ENCODE measurements at regions not wholly inside any gene's neighbourhood (a gene's known extent, or its start where the extent isn't known, plus 50 kb on each side); places are given as distances from the start of the nearest gene placed in this dataset.
"Not testable (repeated sequence)": the region's sequence is repeated elsewhere in the genome, so short reads cannot be mapped to it uniquely, and the experiment has no call there.

- Histone ChIP-seq H3K36me3 (ENCODE audit: control insufficient read depth, insufficient read depth, low read length) (no peaks in the 10 kb centered on the region), H3K9ac (ENCODE audit: low read length) (no peak overlapping the region), H3K4me3 (ENCODE audit: low read depth, low read length) (no peak overlapping the region), H3K27me3 (ENCODE audit: control insufficient read depth, insufficient read depth, low read length) (no peaks in the 10 kb centered on the region), H3K4me1 (ENCODE audit: control insufficient read depth, insufficient read depth, low read length) (peaks cover 27% of the 10 kb centered on the region), H3K9me3 (ENCODE audit: control insufficient read depth, insufficient read depth, low read depth, low read length) (no peaks in the 10 kb centered on the region), H3K27ac (ENCODE audit: low read depth, low read length) (no peak overlapping the region)
Measured at GRCh38 chr12:91272461-91273063, 89.9 kb upstream of the DCN start.

GRCh38 chr12:91271185-91271584 lies 88.6 kb upstream of the DCN start:
- Histone ChIP-seq H3K4me1 (ENCODE audit: control insufficient read depth, insufficient read depth, low read length) (peaks cover 27% of the 10 kb centered on the region), H3K36me3 (ENCODE audit: control insufficient read depth, insufficient read depth, low read length) (no peaks in the 10 kb centered on the region), H3K4me3 (ENCODE audit: low read depth, low read length) (no peak overlapping the region), H3K27ac (ENCODE audit: low read depth, low read length) (no peak overlapping the region), H3K9ac (ENCODE audit: low read length) (no peak overlapping the region), H3K27me3 (ENCODE audit: control insufficient read depth, insufficient read depth, low read length) (no peaks in the 10 kb centered on the region), H3K9me3 (ENCODE audit: control insufficient read depth, insufficient read depth, low read depth, low read length) (no peaks in the 10 kb centered on the region)

DNA sequence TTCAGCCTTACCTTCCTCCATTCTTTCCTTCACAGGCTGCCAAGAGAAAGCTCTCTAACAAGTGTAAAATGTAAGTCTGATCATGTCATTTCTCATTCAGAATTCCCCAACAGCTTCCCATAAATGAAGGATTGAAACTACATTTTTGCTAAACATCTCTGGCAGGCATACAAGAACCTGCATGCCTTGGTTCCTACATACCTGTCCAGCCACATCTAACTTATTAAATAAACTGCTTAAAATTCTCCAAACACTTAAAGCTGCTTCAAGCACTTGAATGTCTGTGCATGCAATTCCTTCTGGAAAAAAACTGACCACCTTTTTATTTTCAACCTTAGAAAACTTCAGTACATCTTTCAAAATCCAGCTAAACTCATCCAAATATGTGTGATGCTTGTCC lies 84.4 kb upstream of the DCN start:
- H3K9ac ChIP-seq (ENCODE audit: low read length): no peak overlapping the region
- no peaks in the 10 kb centered on the region for H3K9me3 ChIP-seq (ENCODE audit: control insufficient read depth, insufficient read depth, low read depth, low read length)
- no peak overlapping the region for H3K27ac ChIP-seq (ENCODE audit: low read depth, low read length)
- H3K27me3 ChIP-seq (ENCODE audit: control insufficient read depth, insufficient read depth, low read length): no peaks in the 10 kb centered on the region
- H3K4me1 ChIP-seq (ENCODE audit: control insufficient read depth, insufficient read depth, low read length): no peaks in the 10 kb centered on the region
- H3K36me3 ChIP-seq (ENCODE audit: control insufficient read depth, insufficient read depth, low read length): no peaks in the 10 kb centered on the region
- no peak overlapping the region for H3K4me3 ChIP-seq (ENCODE audit: low read depth, low read length)

DNA sequence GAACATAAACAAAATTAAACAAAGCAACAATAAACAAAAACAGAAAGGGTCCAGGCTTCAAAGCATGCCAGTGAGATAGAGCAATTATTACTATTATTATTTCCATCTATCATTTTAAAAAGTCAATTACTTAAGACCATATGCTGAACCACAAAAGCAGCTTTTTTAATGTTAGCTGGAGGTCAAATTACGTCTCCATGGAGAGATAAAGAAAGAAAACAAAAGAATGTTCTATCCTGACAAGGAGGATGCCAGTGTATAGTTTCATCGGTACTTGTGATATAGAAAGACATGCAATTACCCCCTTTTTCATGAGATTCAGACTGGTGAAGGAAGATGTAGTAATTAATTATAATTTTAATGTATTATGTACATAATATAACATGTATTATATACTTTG lies 81.6 kb upstream of the DCN start:
- no peaks in the 10 kb centered on the region for H3K4me1 ChIP-seq (ENCODE audit: control insufficient read depth, insufficient read depth, low read length)
- H3K27me3 ChIP-seq (ENCODE audit: control insufficient read depth, insufficient read depth, low read length): no peaks in the 10 kb centered on the region
- H3K9ac ChIP-seq (ENCODE audit: low read length): no peak overlapping the region
- no peaks in the 10 kb centered on the region for H3K36me3 ChIP-seq (ENCODE audit: control insufficient read depth, insufficient read depth, low read length)
- no peaks in the 10 kb centered on the region for H3K9me3 ChIP-seq (ENCODE audit: control insufficient read depth, insufficient read depth, low read depth, low read length)
- H3K27ac ChIP-seq (ENCODE audit: low read depth, low read length): no peak overlapping the region
- no peak overlapping the region for H3K4me3 ChIP-seq (ENCODE audit: low read depth, low read length)

DNA sequence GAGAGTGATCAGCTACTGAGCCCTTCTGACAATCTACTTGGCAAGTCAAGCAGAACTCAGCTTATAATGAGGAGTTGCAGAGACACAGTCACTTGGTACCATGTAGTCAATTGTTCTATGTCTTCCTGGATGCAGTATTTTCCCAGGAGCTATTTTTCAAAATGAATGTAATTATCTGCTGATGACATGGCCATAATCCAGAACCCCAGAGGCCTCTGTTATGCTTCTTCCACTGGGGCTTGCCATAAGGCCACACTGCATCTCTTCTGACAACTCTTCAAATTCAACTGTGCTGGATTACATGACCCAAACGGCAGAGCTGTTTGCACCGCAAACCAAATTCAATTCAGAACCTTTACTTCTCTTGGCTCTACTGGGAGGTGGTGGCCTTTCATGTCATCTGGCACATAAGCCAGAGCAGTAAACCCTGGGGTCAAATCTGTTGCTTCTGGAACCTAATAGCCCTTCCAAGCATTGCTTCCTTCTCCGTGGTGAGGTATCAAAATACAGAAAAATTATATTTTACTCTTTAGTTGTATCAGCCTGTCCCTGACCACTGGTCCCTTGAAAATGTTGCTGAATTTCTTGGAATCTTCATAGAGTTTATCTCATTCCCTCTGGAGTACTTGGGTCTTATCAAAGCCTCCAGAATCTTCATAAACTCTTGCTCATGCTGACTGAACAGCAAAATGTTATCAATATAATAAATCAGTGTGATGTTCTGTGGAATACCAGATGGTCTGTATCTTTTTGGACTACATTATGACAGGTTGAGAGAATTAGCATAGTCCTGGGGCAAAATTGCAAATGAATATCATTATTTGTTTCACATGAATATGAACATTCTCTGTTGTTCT lies 79.4 kb upstream of the DCN start:
- H3K9ac ChIP-seq (ENCODE audit: low read length): no peak overlapping the region
- no peaks in the 10 kb centered on the region for H3K9me3 ChIP-seq (ENCODE audit: control insufficient read depth, insufficient read depth, low read depth, low read length)
- H3K4me1 ChIP-seq (ENCODE audit: control insufficient read depth, insufficient read depth, low read length): no peaks in the 10 kb centered on the region
- no peak overlapping the region for H3K4me3 ChIP-seq (ENCODE audit: low read depth, low read length)
- H3K27ac ChIP-seq (ENCODE audit: low read depth, low read length): no peak overlapping the region
- H3K36me3 ChIP-seq (ENCODE audit: control insufficient read depth, insufficient read depth, low read length): no peaks in the 10 kb centered on the region
- no peaks in the 10 kb centered on the region for H3K27me3 ChIP-seq (ENCODE audit: control insufficient read depth, insufficient read depth, low read length)

DNA sequence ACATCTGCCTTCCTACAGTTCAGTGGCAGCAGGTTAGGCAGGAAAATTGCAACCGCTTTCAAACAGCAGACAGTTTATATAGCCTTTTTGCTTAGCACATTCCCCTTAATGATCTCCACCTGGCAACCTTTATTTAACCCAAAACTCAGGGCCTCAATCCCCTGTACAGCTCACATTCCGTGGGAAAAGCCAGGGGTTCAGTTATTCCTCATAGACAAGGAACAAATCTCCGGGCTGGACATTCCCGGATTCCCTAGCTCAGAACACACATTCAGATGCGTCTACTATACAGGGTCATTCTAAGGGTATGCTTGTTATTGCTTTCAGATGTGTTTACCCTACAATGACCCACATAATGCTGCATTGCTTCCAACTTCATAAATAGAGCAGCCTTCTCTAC lies 73.8 kb upstream of the DCN start:
- Histone ChIP-seq H3K27ac (ENCODE audit: low read depth, low read length) (no peak overlapping the region), H3K36me3 (ENCODE audit: control insufficient read depth, insufficient read depth, low read length) (no peaks in the 10 kb centered on the region), H3K4me3 (ENCODE audit: low read depth, low read length) (no peak overlapping the region), H3K9me3 (ENCODE audit: control insufficient read depth, insufficient read depth, low read depth, low read length) (no peaks in the 10 kb centered on the region), H3K9ac (ENCODE audit: low read length) (no peak overlapping the region), H3K4me1 (ENCODE audit: control insufficient read depth, insufficient read depth, low read length) (no peaks in the 10 kb centered on the region), H3K27me3 (ENCODE audit: control insufficient read depth, insufficient read depth, low read length) (no peaks in the 10 kb centered on the region)

- no peaks in the 10 kb centered on the region for H3K4me1 ChIP-seq (ENCODE audit: control insufficient read depth, insufficient read depth, low read length)
- no peak overlapping the region for H3K9ac ChIP-seq (ENCODE audit: low read length)
- H3K9me3 ChIP-seq (ENCODE audit: control insufficient read depth, insufficient read depth, low read depth, low read length): no peaks in the 10 kb centered on the region
- no peak overlapping the region for H3K4me3 ChIP-seq (ENCODE audit: low read depth, low read length)
- H3K27ac ChIP-seq (ENCODE audit: low read depth, low read length): no peak overlapping the region
- no peaks in the 10 kb centered on the region for H3K27me3 ChIP-seq (ENCODE audit: control insufficient read depth, insufficient read depth, low read length)
- H3K36me3 ChIP-seq (ENCODE audit: control insufficient read depth, insufficient read depth, low read length): no peaks in the 10 kb centered on the region
Measured at GRCh38 chr12:91252341-91252740, 69.7 kb upstream of the DCN start.

DNA sequence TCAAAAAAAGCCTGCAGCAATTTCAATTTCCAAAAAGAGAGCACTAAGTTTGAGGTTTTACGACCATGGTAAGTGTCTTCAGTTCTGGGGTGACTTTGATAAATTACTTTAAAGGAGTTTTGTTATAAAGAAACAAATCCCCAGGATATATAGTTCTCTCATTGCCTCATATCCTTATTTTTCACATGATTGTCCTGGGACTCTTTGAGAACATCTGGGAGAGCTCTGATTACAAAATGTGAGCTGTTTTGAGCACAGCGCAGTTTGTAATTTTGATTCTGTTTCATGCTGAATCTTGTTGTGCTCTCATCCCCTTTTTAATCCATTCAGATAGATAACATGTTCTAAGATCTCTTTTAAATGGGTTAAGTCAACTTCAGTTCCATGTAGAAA lies 67.7 kb upstream of the DCN start:
- Histone ChIP-seq H3K4me3 (ENCODE audit: low read depth, low read length) (no peak overlapping the region), H3K27me3 (ENCODE audit: control insufficient read depth, insufficient read depth, low read length) (no peaks in the 10 kb centered on the region), H3K9me3 (ENCODE audit: control insufficient read depth, insufficient read depth, low read depth, low read length) (no peaks in the 10 kb centered on the region), H3K27ac (ENCODE audit: low read depth, low read length) (no peak overlapping the region), H3K9ac (ENCODE audit: low read length) (no peak overlapping the region), H3K4me1 (ENCODE audit: control insufficient read depth, insufficient read depth, low read length) (no peaks in the 10 kb centered on the region), H3K36me3 (ENCODE audit: control insufficient read depth, insufficient read depth, low read length) (no peaks in the 10 kb centered on the region)

- Histone ChIP-seq H3K36me3 (ENCODE audit: control insufficient read depth, insufficient read depth, low read length) (no peaks in the 10 kb centered on the region), H3K4me1 (ENCODE audit: control insufficient read depth, insufficient read depth, low read length) (no peaks in the 10 kb centered on the region), H3K4me3 (ENCODE audit: low read depth, low read length) (no peak overlapping the region), H3K9ac (ENCODE audit: low read length) (no peak overlapping the region), H3K9me3 (ENCODE audit: control insufficient read depth, insufficient read depth, low read depth, low read length) (no peaks in the 10 kb centered on the region), H3K27me3 (ENCODE audit: control insufficient read depth, insufficient read depth, low read length) (no peaks in the 10 kb centered on the region), H3K27ac (ENCODE audit: low read depth, low read length) (no peak overlapping the region)
Measured at GRCh38 chr12:91249518-91250272, 67.1 kb upstream of the DCN start.

DNA sequence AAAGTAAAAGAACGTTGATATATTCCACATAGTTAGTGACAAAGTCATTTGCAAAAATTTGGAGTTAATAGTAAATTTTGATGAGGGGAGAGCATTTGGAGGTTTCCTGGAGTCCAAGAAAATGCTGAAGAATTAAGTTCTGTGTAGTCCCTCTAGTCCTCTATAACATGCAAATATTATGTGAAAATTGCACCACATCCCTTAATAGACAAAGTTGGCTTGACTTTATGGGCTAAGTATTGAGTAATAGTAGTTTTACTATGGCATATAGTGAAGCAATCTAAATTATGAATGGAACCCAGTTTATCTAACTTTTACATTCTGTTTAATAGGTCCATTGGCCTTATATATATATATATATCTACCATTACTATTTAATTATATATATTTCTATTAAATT lies 66.4 kb upstream of the DCN start:
- Histone ChIP-seq H3K9me3 (ENCODE audit: control insufficient read depth, insufficient read depth, low read depth, low read length) (no peaks in the 10 kb centered on the region), H3K36me3 (ENCODE audit: control insufficient read depth, insufficient read depth, low read length) (no peaks in the 10 kb centered on the region), H3K9ac (ENCODE audit: low read length) (no peak overlapping the region), H3K4me1 (ENCODE audit: control insufficient read depth, insufficient read depth, low read length) (no peaks in the 10 kb centered on the region), H3K27ac (ENCODE audit: low read depth, low read length) (no peak overlapping the region), H3K4me3 (ENCODE audit: low read depth, low read length) (no peak overlapping the region), H3K27me3 (ENCODE audit: control insufficient read depth, insufficient read depth, low read length) (no peaks in the 10 kb centered on the region)

DNA sequence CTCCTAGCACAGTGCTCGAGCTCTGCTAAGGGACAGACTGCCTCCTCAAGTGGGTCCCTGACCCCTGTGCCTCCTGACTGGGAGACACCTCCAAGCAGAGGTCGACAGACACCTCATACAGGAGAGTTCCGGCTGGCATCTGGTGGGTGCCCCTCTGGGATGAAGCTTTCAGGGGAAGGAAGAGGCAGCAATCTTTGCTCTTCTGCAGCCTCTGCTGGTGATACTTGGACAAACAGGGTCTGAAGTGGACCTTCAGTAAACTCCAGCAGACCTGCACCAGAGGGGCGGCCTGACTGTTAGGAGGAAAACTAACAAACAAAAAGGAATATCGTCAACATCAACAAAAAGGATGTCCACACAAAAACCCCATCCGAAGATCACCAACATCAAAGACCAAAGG lies 60.6 kb upstream of the DCN start:
- not testable (repeated sequence) for H3K9me3 ChIP-seq (ENCODE audit: control insufficient read depth, insufficient read depth, low read depth, low read length); H3K36me3 ChIP-seq (ENCODE audit: control insufficient read depth, insufficient read depth, low read length); H3K4me1 ChIP-seq (ENCODE audit: control insufficient read depth, insufficient read depth, low read length); H3K9ac ChIP-seq (ENCODE audit: low read length); H3K27me3 ChIP-seq (ENCODE audit: control insufficient read depth, insufficient read depth, low read length); H3K4me3 ChIP-seq (ENCODE audit: low read depth, low read length); H3K27ac ChIP-seq (ENCODE audit: low read depth, low read length)

Data from HUES6 (cell line).